Activated naive CD8-positive, alpha-beta T cell treated with anti-CD3 and anti-CD28 coated beads, Interleukin-2, amount 50 U/mL, for 24 hours (primary cell): ENCODE measurements at regions not wholly inside any gene's neighbourhood (a gene's known extent, or its start where the extent isn't known, plus 50 kb on each side); places are given as distances from the start of the nearest gene placed in this dataset.

Experiments used
- ATAC-seq: fragments of 150-1000 bp; cut with Tn5 transposase; one replicate; pipeline ENCODE4 v1.10.0; 2021
- DNase-seq: peaks from one replicate; pipeline ENCODE4 v3.0.0; 2021
- H3K27ac Mint-ChIP-seq: one replicate; pipeline ENCODE4 v1.8.0; 2021; ENCODE audit warnings: mild to moderate bottlenecking, mixed read lengths
- H3K27me3 Mint-ChIP-seq: one replicate; pipeline ENCODE4 v1.8.0; 2021; ENCODE audit warnings: mixed read lengths
- H3K36me3 Mint-ChIP-seq: one replicate; pipeline ENCODE4 v1.8.0; 2021; ENCODE audit warnings: low read depth, mixed read lengths
- H3K4me1 Mint-ChIP-seq: one replicate; pipeline ENCODE4 v1.8.0; 2021; ENCODE audit warnings: mixed read lengths
- H3K4me3 Mint-ChIP-seq: one replicate; pipeline ENCODE4 v1.8.0; 2021; ENCODE audit warnings: mild to moderate bottlenecking, moderate library complexity, mixed read lengths
- H3K9me3 Mint-ChIP-seq: one replicate; pipeline ENCODE4 v1.8.0; 2021; ENCODE audit warnings: mixed read lengths

DNA sequence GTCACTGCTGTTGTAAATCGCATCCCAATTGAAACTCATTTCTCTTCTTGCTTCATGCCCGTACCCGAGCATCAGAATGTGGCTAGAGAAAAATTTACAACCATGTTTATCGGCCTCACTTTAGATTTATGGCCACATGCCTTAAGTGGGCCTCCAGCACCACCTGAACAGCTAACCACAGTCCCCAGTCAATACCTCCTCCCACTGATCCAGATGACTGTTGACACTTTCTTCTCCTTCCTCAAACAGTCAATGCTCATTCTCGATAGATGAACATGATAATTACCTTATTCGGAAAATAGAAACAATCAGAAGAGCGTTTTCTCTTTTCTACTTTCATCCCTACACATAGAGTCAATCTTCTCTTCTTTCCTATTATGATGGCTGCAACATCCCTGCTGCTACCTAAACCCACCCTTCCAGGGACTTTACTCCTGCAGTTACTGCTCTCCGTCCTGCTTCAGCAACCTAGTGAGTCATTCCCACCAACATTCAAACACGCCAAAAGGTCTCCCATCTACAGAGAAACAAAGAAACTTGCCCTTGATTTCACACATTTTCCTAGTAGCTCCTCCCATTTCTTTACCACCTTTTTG lies 416.3 kb upstream of the MAF start:
- no peak overlapping the region for H3K4me3 Mint-ChIP-seq
- no peak for ATAC-seq
- no peaks in the 10 kb centered on the region for H3K36me3 Mint-ChIP-seq
- no peaks in the 10 kb centered on the region for H3K9me3 Mint-ChIP-seq
- no peak overlapping the region for H3K27ac Mint-ChIP-seq
- no peak for DNase-seq
- no peaks in the 10 kb centered on the region for H3K4me1 Mint-ChIP-seq
- no peaks in the 10 kb centered on the region for H3K27me3 Mint-ChIP-seq

DNA sequence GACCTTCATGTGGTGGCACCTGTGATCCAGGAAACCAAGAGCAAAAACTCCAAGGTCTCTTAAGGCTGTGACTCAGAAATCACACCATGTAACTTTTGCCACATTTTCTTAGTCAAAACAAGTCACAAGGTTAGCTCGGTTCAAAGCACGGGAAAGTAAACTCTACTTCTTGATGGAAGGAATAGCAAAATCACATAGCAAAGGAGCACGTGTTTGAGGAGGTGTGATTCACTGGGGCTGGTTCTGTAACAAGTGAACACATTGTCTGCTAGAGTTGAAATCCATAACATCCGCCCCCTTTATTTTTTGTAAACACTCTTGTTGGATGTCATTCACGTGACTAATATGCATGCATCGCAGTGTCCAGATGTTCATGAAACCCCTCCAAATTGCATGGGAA lies 415.0 kb upstream of the MAF start:
- H3K27me3 Mint-ChIP-seq = no peaks in the 10 kb centered on the region
- no peak for DNase-seq
- H3K27ac Mint-ChIP-seq = no peak overlapping the region
- no peaks in the 10 kb centered on the region for H3K36me3 Mint-ChIP-seq
- no peaks in the 10 kb centered on the region for H3K9me3 Mint-ChIP-seq
- no peak for ATAC-seq
- H3K4me3 Mint-ChIP-seq = no peak overlapping the region
- no peaks in the 10 kb centered on the region for H3K4me1 Mint-ChIP-seq

DNA sequence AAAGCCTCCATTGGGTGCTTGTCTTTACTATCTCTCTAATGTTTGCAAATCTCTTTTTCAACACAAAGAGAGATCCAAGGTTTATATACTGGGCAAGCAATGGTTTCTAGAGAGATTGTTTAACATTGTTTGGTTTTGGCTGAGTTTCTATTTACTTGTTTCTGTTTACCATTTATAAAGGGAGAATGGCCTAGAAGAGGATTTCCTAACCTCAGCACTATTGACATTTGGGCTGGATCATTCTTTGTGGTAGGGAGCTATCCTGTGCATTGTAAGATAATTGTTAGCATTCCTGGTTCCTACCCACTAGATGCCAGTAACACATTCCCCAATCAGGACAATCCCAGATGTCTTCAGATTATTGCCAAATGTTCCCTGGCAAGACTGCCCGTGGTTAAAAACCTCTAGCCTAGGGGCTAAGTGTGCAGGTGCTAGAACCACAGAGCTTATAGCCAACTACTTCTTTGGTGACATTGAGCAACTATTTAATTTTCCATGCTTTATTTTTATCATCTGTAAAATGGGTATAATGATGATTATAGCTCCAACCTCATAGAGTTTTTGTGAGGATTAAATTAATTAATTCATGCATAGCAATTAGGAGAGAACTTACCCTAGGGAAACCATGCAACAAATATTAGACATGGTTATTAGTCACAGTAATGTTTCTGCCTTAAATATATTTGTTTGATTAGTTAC lies 413.9 kb upstream of the MAF start:
- no peak overlapping the region for H3K27ac Mint-ChIP-seq
- H3K9me3 Mint-ChIP-seq = no peaks in the 10 kb centered on the region
- DNase-seq (no peak), ATAC-seq (no peak)
- H3K36me3 Mint-ChIP-seq = no peaks in the 10 kb centered on the region
- no peaks in the 10 kb centered on the region for H3K4me1 Mint-ChIP-seq
- no peak overlapping the region for H3K4me3 Mint-ChIP-seq
- no peaks in the 10 kb centered on the region for H3K27me3 Mint-ChIP-seq

DNA sequence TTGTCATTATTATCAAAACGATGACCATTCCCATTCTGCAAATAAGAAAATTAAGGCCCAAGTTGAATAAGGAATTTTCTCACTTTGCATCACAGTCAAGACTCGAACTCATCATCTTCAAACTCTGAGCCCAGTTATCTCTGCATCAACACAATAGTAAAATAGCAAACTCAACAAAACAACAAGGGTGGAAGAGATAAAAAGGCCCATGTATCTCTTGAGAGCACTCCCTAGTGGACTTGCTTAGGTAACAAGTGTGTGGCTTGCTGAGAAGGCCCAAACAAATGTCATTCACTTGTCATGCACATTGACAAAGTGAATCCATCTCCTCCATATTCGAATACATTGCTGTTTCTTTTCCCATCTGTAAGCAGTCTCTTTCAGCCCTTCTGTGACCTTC lies 412.0 kb upstream of the MAF start:
- ATAC-seq (no peak), DNase-seq (no peak)
- H3K27me3 Mint-ChIP-seq = no peaks in the 10 kb centered on the region
- H3K27ac Mint-ChIP-seq = no peak overlapping the region
- H3K9me3 Mint-ChIP-seq = no peaks in the 10 kb centered on the region
- H3K4me1 Mint-ChIP-seq = no peaks in the 10 kb centered on the region
- H3K36me3 Mint-ChIP-seq = no peaks in the 10 kb centered on the region
- H3K4me3 Mint-ChIP-seq = no peak overlapping the region

DNA sequence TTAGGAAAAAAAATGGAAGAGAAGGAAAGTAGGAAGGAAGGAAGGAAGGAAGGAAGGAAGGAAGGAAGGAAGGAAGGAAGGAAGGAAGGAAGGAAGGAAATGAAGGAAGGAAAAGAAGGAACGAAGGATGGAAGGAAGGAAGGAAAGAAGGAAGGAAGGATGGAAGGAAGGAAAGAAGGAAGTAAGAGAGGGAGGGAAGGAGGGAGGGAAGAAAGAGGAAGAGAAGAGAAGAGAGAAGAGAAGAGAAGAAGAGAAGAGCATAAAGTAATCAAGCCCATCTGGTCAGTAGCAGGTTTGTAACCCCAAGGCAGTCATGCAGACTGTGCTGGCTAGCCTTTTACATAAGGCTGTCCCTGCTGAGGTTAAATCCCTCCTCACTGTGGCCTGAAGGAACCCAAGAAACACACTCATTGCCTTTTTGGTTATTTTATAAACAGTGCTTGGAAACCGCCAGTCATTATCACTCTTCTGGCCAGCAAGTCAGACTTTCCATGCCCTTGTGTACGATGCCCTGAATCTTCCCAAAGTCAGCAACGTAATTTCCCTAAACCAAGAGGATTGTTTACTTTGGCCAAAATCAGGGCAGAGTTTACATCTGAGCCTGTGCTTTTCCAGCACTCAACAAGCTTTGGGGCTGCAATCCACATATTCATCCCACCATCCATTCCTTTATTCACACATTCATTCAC lies 409.6 kb upstream of the MAF start:
- Mint-ChIP-seq H3K27me3 (peaks cover 2% of the 10 kb centered on the region), H3K36me3 (no peaks in the 10 kb centered on the region), H3K9me3 (no peaks in the 10 kb centered on the region), H3K27ac (no peak overlapping the region), H3K4me3 (no peak overlapping the region), H3K4me1 (no peaks in the 10 kb centered on the region)
- DNase-seq (no peak), ATAC-seq (no peak)

DNA sequence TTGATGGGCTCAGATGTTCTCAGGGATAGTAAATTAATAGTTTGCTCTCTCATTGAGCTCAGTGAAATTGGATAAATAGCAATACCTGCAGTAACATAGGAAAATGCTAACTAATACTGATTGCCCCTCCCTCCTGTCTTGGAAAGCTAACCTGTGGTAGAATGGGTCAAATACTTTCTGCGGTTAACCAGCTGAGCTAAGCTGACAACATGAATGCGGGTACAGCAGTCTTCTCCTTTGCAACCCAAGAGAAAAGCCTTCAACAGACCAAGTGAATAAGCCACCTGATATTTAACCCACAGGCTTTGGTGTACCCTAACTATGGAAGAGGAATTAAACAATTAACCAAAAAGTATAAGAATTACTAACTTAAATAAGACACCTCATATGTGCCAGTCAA lies 408.3 kb upstream of the MAF start:
- Mint-ChIP-seq H3K27me3 (peaks cover 2% of the 10 kb centered on the region), H3K27ac (no peak overlapping the region), H3K4me1 (no peaks in the 10 kb centered on the region), H3K9me3 (no peaks in the 10 kb centered on the region), H3K36me3 (no peaks in the 10 kb centered on the region), H3K4me3 (no peak overlapping the region)
- ATAC-seq = no peak
- DNase-seq = no peak

DNA sequence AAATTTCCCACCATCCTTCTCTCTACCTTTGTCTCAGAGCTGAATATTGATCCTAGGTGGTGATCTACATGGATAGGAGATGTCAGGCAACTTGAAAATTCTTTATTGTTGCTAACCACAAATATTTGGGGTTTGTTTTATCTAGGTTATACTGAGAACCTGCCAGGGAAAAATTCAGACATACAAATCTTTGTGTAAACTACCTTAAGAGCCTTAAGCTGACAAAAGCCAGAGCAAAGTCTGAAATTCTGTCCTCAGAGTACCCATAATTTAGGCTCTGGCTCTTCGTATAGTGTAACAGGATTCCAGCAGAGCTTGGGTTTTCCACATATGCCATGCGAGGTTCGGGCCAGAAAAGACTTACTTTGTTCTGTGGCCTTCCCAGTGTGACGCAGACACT lies 406.7 kb upstream of the MAF start:
- Mint-ChIP-seq H3K9me3 (no peaks in the 10 kb centered on the region), H3K27ac (no peak overlapping the region), H3K27me3 (peaks cover 3% of the 10 kb centered on the region), H3K4me1 (no peaks in the 10 kb centered on the region), H3K4me3 (no peak overlapping the region), H3K36me3 (no peaks in the 10 kb centered on the region)
- DNase-seq = no peak
- no peak for ATAC-seq

DNA sequence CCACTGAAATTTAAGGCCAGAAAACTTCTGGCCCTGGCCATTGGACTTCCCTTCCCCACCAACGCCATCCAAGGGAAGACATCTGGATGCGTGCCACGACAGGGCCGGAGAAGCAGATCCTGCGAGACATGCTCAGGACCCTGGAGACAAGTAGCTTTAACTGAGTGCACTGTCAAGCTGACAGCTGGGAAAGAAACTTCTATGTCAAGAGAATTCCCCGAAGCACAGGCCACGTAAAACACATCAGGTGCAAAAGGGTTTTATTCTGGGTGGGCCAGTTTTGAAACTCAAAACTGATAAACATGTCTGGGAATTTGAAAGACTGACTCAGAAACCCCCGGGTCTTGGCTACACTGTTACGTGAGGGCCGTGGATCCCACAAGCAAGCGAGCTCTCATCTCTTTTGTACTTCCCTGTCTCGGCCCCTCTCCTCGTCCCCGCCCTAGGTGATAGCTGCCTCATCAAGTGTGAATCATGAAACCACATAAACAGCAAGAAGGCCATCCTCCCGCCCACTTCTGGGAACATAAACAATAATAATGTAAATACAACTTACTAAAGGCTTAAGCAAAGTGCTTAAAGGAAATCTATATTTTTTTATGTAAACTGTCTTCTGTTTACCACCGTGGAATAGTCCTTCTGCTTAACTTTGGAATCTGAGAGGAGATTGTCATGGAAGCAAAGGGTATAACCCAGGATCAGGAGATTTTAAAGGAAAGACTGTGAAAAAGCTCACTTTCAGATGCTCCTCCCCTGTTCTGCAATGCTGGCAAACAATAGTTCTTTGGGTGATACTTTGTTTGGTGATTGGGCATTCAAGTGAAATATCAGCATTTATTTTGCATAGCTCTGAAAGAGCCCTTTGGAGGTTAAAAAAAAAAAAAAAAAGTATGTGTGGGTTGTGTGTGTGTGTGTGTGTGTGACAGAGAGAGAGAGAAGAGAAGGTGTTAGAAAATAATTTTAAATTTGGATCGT lies 406.0 kb upstream of the MAF start:
- H3K9me3 Mint-ChIP-seq = no peaks in the 10 kb centered on the region
- H3K4me1 Mint-ChIP-seq = no peaks in the 10 kb centered on the region
- ATAC-seq = no peak
- no peak overlapping the region for H3K27ac Mint-ChIP-seq
- no peaks in the 10 kb centered on the region for H3K36me3 Mint-ChIP-seq
- H3K27me3 Mint-ChIP-seq = peaks cover 4% of the 10 kb centered on the region
- H3K4me3 Mint-ChIP-seq = no peak overlapping the region
- DNase-seq = no peak

DNA sequence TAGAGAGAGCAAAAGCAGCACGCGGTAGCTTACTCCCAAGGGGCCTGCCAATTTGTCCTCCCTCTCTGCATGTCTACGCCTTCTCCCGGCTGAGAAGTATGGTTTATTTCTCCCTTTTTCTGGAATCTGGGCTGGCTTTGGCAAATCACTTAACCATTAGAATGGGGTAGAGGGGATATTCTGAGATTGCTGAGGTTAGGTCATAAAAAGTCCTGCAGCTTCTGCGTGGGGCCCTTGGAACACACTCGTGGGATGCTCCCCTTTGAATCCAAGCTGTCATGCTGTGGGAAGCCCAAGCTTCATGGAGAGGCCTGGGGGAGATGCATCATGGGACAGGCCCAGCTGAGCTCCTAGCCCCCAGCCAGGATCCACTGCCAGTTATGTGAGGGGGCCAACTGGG lies 403.6 kb upstream of the MAF start:
- no peaks in the 10 kb centered on the region for H3K9me3 Mint-ChIP-seq
- DNase-seq = no peak
- H3K4me1 Mint-ChIP-seq = no peaks in the 10 kb centered on the region
- peaks cover 7% of the 10 kb centered on the region for H3K27me3 Mint-ChIP-seq
- ATAC-seq = no peak
- no peak overlapping the region for H3K27ac Mint-ChIP-seq
- H3K4me3 Mint-ChIP-seq = no peak overlapping the region
- H3K36me3 Mint-ChIP-seq = no peaks in the 10 kb centered on the region

DNA sequence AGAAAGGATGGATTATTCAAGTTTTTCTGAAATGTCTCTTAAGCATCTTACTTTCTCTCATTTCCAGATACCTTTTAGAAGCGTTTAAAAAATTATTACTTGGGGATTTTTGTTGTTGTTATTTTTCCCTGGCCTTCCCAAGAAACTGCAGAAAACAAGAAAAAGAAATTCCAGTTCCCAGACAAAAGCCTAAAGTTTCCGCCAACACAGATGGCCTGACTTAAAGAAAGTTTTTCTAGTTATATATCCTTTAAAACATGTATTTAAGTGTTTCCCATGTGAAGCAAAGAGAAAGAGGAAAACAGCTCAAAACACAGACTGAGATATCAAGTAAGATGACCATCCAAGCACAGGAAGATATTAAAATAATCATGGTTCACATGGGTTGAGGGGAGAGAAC lies 401.7 kb upstream of the MAF start:
- Mint-ChIP-seq H3K27ac (no peak overlapping the region), H3K27me3 (peaks cover 7% of the 10 kb centered on the region), H3K4me1 (no peaks in the 10 kb centered on the region), H3K4me3 (no peak overlapping the region), H3K9me3 (no peaks in the 10 kb centered on the region), H3K36me3 (no peaks in the 10 kb centered on the region)
- DNase-seq = no peak
- ATAC-seq = no peak

DNA sequence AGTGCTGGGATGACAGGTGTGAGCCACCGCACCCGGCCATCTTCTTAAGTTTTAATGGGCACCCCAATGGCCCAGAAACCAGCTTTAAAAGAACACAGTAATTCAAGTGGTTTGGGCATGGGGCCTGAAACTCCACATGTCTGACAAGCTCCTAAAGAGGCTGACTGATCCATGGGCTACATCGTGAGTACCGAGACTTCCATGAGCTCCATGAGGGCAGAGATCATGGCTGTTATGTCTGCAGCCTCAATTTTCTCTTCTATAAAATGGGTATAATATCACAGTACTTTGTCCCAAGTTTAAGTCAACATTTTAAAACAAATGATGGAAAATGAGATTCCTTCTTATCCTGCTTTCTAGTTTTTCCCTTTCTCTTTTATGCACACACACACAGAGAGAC lies 397.6 kb upstream of the MAF start:
- Mint-ChIP-seq H3K27me3 (peaks cover 9% of the 10 kb centered on the region), H3K9me3 (no peaks in the 10 kb centered on the region), H3K4me1 (no peaks in the 10 kb centered on the region), H3K27ac (no peak overlapping the region), H3K36me3 (no peaks in the 10 kb centered on the region), H3K4me3 (no peak overlapping the region)
- no peak for DNase-seq
- ATAC-seq = no peak

DNA sequence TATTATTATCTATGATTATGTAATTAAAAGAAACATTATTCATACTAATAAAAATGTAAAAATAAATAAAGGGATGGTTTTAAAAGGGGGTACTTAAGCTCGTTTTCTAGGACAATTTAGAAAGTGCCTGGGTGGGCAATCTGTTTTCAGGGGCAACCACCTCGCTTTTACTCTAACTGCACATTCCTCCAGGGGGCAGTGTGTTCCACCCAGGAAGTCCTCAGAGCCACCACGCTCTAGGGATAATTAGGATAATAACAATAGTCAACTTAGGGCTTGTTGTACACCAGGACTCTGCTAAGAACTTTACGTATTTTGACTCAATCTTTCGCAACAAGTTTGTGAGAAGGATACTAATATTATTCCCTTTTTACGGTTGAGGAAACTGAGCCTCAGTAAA lies 396.7 kb upstream of the MAF start:
- Mint-ChIP-seq H3K4me1 (no peaks in the 10 kb centered on the region), H3K27me3 (peaks cover 7% of the 10 kb centered on the region), H3K36me3 (no peaks in the 10 kb centered on the region), H3K27ac (no peak overlapping the region), H3K9me3 (no peaks in the 10 kb centered on the region), H3K4me3 (no peak overlapping the region)
- DNase-seq = no peak
- ATAC-seq = no peak

DNA sequence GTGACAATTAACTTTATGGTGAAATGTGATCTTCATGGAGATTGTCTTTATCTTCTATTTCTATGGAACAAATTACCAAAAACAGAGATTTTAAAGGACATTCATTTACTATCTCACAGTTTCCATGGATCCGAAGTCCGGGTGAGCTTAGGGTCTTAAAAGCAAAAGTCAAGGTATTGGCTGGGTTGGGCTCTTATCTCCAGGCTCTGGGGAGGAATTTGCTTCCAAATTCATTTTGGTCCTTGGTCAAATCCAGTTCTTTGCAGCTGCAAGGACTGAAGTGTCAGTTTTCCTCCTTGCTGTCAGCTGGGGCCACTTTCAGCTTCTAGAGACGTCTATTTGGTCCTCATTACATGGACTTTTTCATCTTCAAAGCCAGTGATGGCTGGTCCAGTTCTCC lies 395.8 kb upstream of the MAF start:
- ATAC-seq (no peak), DNase-seq (no peak)
- no peak overlapping the region for H3K4me3 Mint-ChIP-seq
- H3K27ac Mint-ChIP-seq = no peak overlapping the region
- no peaks in the 10 kb centered on the region for H3K9me3 Mint-ChIP-seq
- no peaks in the 10 kb centered on the region for H3K4me1 Mint-ChIP-seq
- peaks cover 7% of the 10 kb centered on the region for H3K27me3 Mint-ChIP-seq
- H3K36me3 Mint-ChIP-seq = no peaks in the 10 kb centered on the region

DNA sequence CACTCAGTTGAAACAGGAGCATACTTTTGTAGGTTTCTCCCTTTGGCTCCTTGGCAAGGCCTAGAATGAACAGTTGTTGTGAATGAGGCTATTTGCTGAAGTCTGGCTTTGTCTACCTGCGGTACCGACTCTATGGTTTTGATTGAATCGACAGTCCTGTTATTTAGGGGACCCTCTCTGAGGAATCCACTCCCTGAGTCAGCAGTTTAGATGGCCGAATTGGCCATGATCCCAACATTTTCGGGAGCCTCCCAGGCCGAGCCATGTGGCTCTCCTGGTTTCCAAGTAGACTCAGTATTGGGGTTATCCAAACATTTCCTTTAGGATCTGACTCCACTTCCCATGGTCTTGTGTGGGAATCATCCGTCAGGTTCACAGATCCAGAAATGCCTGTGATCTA lies 394.8 kb upstream of the MAF start:
- H3K4me1 Mint-ChIP-seq = no peaks in the 10 kb centered on the region
- no peaks in the 10 kb centered on the region for H3K9me3 Mint-ChIP-seq

More for the DNA sequence above, 394.8 kb upstream of the MAF start:
- H3K27me3 Mint-ChIP-seq = peaks cover 5% of the 10 kb centered on the region
- H3K4me3 Mint-ChIP-seq = no peak overlapping the region
- no peaks in the 10 kb centered on the region for H3K36me3 Mint-ChIP-seq
- ATAC-seq (no peak), DNase-seq (no peak)
- H3K27ac Mint-ChIP-seq = no peak overlapping the region
